Astrocyte (in vitro differentiated cells and primary cell): ENCODE measurements at regions not wholly inside any gene's neighbourhood (a gene's known extent, or its start where the extent isn't known, plus 50 kb on each side); places are given as distances from the start of the nearest gene placed in this dataset.

Source experiments
- DNase-seq: peaks from one replicate; pipeline ENCODE4 v3.0.0-alpha.2; 2010; ENCODE audit warnings: low read depth
- FAIRE-seq: peaks from 2 replicates; lab custom pipeline; 2011; peaks lifted over from hg19 to GRCh38; lab: Jason Lieb, UNC
- H2AFZ ChIP-seq: 2 replicates; pipeline ENCODE4 v1.6.0; 2012; ENCODE audit warnings: low read depth, low read length, inconsistent platforms
- H3K27ac ChIP-seq: 2 replicates; pipeline ENCODE4 v1.5.1; 2011; ENCODE audit warnings: low read depth, low read length, inconsistent platforms
- H3K27me3 ChIP-seq: 2 replicates; pipeline ENCODE4 v1.6.0; 2011; ENCODE audit warnings: low read length, inconsistent platforms; ENCODE audit not compliant: insufficient read depth
- H3K36me3 ChIP-seq: 2 replicates; pipeline ENCODE4 v1.5.1; 2011; ENCODE audit warnings: low read length, inconsistent platforms; ENCODE audit not compliant: insufficient read depth
- H3K4me1 ChIP-seq: 2 replicates; pipeline ENCODE4 v1.5.1; 2011; ENCODE audit warnings: low read length, inconsistent platforms; ENCODE audit not compliant: insufficient read depth
- H3K4me2 ChIP-seq: 2 replicates; pipeline ENCODE4 v1.6.0; 2012; ENCODE audit warnings: low read length, inconsistent platforms
- H3K4me3 ChIP-seq: 2 replicates; pipeline ENCODE4 v1.5.1; 2011; ENCODE audit warnings: low read depth, mild to moderate bottlenecking, low read length, inconsistent platforms; ENCODE audit not compliant: insufficient read depth
- H3K79me2 ChIP-seq: 2 replicates; pipeline ENCODE4 v1.6.0; 2012; ENCODE audit warnings: mild to moderate bottlenecking, low read length, inconsistent platforms; ENCODE audit not compliant: insufficient read depth
- H3K9ac ChIP-seq: 2 replicates; pipeline ENCODE4 v1.6.0; 2012; ENCODE audit warnings: mild to moderate bottlenecking, low read length, inconsistent platforms
- H3K9me3 ChIP-seq: 2 replicates; pipeline ENCODE4 v1.5.1; 2012; ENCODE audit warnings: low read depth, mild to moderate bottlenecking, low read length, inconsistent platforms; ENCODE audit not compliant: insufficient read depth
- H4K20me1 ChIP-seq: 2 replicates; pipeline ENCODE4 v1.6.0; 2012; ENCODE audit warnings: low read length, inconsistent platforms; ENCODE audit not compliant: insufficient read depth
- H3K27ac Mint-ChIP-seq: one replicate; pipeline ENCODE4 v1.8.0; 2021; ENCODE audit warnings: mild to moderate bottlenecking, mixed read lengths; ENCODE audit not compliant: unreplicated experiment
- H3K27me3 Mint-ChIP-seq: one replicate; pipeline ENCODE4 v1.8.0; 2021; ENCODE audit warnings: low read depth, mixed read lengths; ENCODE audit not compliant: unreplicated experiment
- H3K36me3 Mint-ChIP-seq: one replicate; pipeline ENCODE4 v1.8.0; 2021; ENCODE audit warnings: low read depth, mixed read lengths; ENCODE audit not compliant: unreplicated experiment
- H3K4me1 Mint-ChIP-seq: one replicate; pipeline ENCODE4 v1.8.0; 2021; ENCODE audit warnings: low read depth, mixed read lengths; ENCODE audit not compliant: unreplicated experiment
- H3K4me3 Mint-ChIP-seq: one replicate; pipeline ENCODE4 v1.8.0; 2021; ENCODE audit warnings: mild to moderate bottlenecking, moderate library complexity, mixed read lengths; ENCODE audit not compliant: unreplicated experiment
- H3K9me3 Mint-ChIP-seq: one replicate; pipeline ENCODE4 v1.8.0; 2021; ENCODE audit warnings: mild to moderate bottlenecking, mixed read lengths; ENCODE audit not compliant: unreplicated experiment
- EZH2 ChIP-seq: IDR thresholded peaks from 2 replicates; pipeline ENCODE4 v1.6.1; 2012; ENCODE audit warnings: mild to moderate bottlenecking, low read length, inconsistent platforms; ENCODE audit not compliant: insufficient read depth
- TF ChIP-seq, protein P1 (sequence below): IDR thresholded peaks from 2 replicates; pipeline ENCODE4 v1.5.1; 2011; ENCODE audit warnings: low read depth, mild to moderate bottlenecking, inconsistent platforms, low read length, moderate library complexity; ENCODE audit not compliant: insufficient read depth

DNA sequence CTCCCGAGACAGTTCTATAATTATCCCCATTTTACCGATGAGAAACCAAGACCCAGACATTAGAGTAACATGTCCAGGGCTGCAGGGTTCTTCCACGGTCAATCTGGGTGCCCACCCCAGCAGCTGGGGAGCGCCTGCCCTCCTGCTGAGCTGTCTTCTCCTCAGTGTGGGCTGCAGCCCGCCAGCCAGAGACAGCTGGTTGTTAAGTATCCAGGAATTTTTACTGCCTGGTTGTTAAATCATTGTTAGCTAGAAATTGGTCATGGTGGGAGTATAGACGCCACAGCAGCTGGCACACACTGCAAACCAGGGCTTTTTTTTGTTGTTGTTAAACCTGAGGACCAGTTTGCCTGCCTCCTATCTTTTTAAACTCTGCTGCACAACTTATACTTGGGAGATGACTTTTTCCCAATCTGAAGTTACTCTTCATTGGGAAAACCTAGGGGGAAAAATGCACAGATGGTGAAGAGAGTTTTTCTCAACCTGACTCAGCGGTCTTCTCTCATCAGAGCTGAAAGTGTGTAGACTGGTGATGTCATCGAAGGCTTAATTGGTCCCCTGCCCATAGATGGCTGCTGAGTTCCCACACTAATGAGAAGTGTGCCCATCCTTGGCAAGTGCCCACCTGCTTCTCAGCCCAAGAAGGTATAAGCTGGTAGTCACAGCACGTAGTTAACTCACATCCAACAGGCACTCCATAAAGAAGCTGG, 208.6 kb downstream of the DRD1 start:
- H3K4me1 Mint-ChIP-seq, result peaks cover 9% of the 10 kb centered on the region
- FAIRE-seq, result no peak
- no peak for DNase-seq
- no peak overlapping the region for H3K4me3 Mint-ChIP-seq
- Histone ChIP-seq H4K20me1 (no peaks in the 10 kb centered on the region), H3K9me3 (no peaks in the 10 kb centered on the region), H2AFZ (no peak overlapping the region), H3K27me3 (peaks cover 3% of the 10 kb centered on the region), H3K79me2 (no peaks in the 10 kb centered on the region), H3K9ac (no peak overlapping the region), H3K27ac (no peak overlapping the region), H3K36me3 (no peaks in the 10 kb centered on the region), H3K4me1 (no peaks in the 10 kb centered on the region), H3K4me2 (no peak overlapping the region), H3K4me3 (no peak overlapping the region)
- no peak for TF ChIP-seq EZH2
- TF ChIP-seq, protein P1, sequence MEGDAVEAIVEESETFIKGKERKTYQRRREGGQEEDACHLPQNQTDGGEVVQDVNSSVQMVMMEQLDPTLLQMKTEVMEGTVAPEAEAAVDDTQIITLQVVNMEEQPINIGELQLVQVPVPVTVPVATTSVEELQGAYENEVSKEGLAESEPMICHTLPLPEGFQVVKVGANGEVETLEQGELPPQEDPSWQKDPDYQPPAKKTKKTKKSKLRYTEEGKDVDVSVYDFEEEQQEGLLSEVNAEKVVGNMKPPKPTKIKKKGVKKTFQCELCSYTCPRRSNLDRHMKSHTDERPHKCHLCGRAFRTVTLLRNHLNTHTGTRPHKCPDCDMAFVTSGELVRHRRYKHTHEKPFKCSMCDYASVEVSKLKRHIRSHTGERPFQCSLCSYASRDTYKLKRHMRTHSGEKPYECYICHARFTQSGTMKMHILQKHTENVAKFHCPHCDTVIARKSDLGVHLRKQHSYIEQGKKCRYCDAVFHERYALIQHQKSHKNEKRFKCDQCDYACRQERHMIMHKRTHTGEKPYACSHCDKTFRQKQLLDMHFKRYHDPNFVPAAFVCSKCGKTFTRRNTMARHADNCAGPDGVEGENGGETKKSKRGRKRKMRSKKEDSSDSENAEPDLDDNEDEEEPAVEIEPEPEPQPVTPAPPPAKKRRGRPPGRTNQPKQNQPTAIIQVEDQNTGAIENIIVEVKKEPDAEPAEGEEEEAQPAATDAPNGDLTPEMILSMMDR, result no peak
- H3K27ac Mint-ChIP-seq, result peak overlapping the region; percentile 50
- H3K9me3 Mint-ChIP-seq, result peaks cover 3% of the 10 kb centered on the region
- peaks cover 40% of the 10 kb centered on the region for H3K27me3 Mint-ChIP-seq
- peaks cover 1% of the 10 kb centered on the region for H3K36me3 Mint-ChIP-seq

DNA sequence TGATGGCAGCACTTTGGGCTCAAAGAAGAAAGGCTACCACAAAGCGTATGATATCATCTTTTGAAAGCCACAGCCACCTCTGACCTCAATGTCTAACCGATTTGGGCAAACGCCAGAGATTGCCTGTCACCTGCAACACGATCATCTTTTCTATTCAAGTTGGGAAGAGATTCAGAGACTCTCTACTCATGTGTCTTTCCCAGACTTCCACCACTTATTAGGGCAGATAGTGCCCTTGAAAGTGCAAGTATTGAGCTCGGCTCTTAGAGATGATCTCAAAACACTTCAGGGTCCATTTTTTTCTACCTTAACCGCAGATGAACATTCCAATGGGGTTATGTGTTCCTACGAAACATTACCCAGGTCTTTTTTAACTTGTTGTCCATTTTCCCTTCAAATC, 213.7 kb downstream of the DRD1 start:
- H3K4me1 ChIP-seq, result no peaks in the 10 kb centered on the region
- no peak for DNase-seq
- H3K27me3 ChIP-seq, result peaks cover 3% of the 10 kb centered on the region
- no peak overlapping the region for H3K27ac ChIP-seq
- no peak overlapping the region for H3K4me2 ChIP-seq
- Mint-ChIP-seq H3K27ac (no peak overlapping the region), H3K4me3 (no peak overlapping the region), H3K36me3 (peaks cover 1% of the 10 kb centered on the region), H3K27me3 (peaks cover 49% of the 10 kb centered on the region), H3K9me3 (peaks cover 4% of the 10 kb centered on the region), H3K4me1 (peaks cover 8% of the 10 kb centered on the region)
- H3K9ac ChIP-seq, result no peak overlapping the region
- H4K20me1 ChIP-seq, result no peaks in the 10 kb centered on the region
- H3K4me3 ChIP-seq, result no peak overlapping the region
- TF ChIP-seq, protein P1, result no peak
- no peak for TF ChIP-seq EZH2
- H2AFZ ChIP-seq, result no peak overlapping the region
- no peaks in the 10 kb centered on the region for H3K9me3 ChIP-seq
- no peaks in the 10 kb centered on the region for H3K36me3 ChIP-seq
- H3K79me2 ChIP-seq, result no peaks in the 10 kb centered on the region
- no peak for FAIRE-seq

DNA sequence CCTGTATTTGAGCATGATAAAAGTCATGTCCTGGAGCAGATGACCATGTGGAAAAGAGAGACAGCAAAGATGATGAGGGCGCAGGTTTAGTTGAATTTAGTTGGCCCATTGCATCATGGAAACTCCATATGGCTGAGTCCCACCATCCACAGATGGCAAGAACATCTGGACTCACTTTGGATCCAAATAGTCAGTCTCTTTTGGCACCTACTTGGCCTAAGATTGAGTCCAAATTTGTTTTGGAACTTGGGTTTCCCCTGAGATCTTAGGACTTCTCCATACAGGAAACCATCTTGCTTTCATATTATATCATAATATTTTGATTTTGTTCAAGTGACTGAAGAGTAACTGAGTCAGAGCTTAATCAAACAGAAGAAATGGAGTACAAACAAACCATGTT, 217.5 kb downstream of the DRD1 start:
- TF ChIP-seq, protein P1, result no peak
- TF ChIP-seq EZH2, result no peak
- Histone ChIP-seq H3K4me1 (no peaks in the 10 kb centered on the region), H2AFZ (no peak overlapping the region), H4K20me1 (no peaks in the 10 kb centered on the region), H3K4me3 (no peak overlapping the region), H3K4me2 (no peak overlapping the region), H3K79me2 (no peaks in the 10 kb centered on the region), H3K27ac (no peak overlapping the region), H3K27me3 (no peaks in the 10 kb centered on the region), H3K36me3 (no peaks in the 10 kb centered on the region), H3K9me3 (no peaks in the 10 kb centered on the region), H3K9ac (no peak overlapping the region)
- no peak for DNase-seq
- Mint-ChIP-seq H3K36me3 (no peaks in the 10 kb centered on the region), H3K9me3 (peaks cover 1% of the 10 kb centered on the region), H3K27ac (no peak overlapping the region), H3K4me1 (peaks cover 5% of the 10 kb centered on the region), H3K27me3 (peaks cover 38% of the 10 kb centered on the region), H3K4me3 (no peak overlapping the region)
- FAIRE-seq, result no peak
